Smooth muscle cell (in vitro differentiated cells): ENCODE measurements at regions not wholly inside any gene's neighbourhood (a gene's known extent, or its start where the extent isn't known, plus 50 kb on each side); places are given as distances from the start of the nearest gene placed in this dataset.

ENCODE experiments used
- DNase-seq: peaks from one replicate; lab custom pipeline; 2025; ENCODE audit not compliant: unreplicated experiment; lab: John Stamatoyannopoulos, UW
- H2AFZ ChIP-seq: fragments of 200-600 bp; sonication (generic); 2 replicates; pipeline ENCODE4 v1.6.0; 2016; ENCODE audit warnings: antibody characterized with exemption, low read depth, mild to moderate bottlenecking
- H3F3A ChIP-seq: fragments of 200-600 bp; sonication (generic); 2 replicates; pipeline ENCODE4 v1.6.0; 2017; ENCODE audit warnings: antibody characterized with exemption, low read depth
- H3K27ac ChIP-seq: fragments of 200-600 bp; sonication (generic); 2 replicates; pipeline ENCODE4 v1.5.1; 2016; ENCODE audit warnings: low read depth, mild to moderate bottlenecking
- H3K27me3 ChIP-seq: fragments of 200-600 bp; sonication (generic); 2 replicates; pipeline ENCODE4 v1.6.1; 2016; ENCODE audit warnings: low read depth, mild to moderate bottlenecking
- H3K36me3 ChIP-seq: fragments of 200-600 bp; sonication (generic); 2 replicates; pipeline ENCODE4 v1.5.1; 2016; ENCODE audit warnings: low read depth
- H3K4me1 ChIP-seq: fragments of 200-600 bp; sonication (generic); 2 replicates; pipeline ENCODE4 v1.5.1; 2016; ENCODE audit warnings: low read depth
- H3K4me2 ChIP-seq: fragments of 200-600 bp; sonication (generic); 2 replicates; pipeline ENCODE4 v1.6.0; 2016; ENCODE audit warnings: mild to moderate bottlenecking
- H3K4me3 ChIP-seq: fragments of 200-600 bp; sonication (generic); 2 replicates; pipeline ENCODE4 v1.5.1; 2016; ENCODE audit warnings: mild to moderate bottlenecking
- H3K79me2 ChIP-seq: fragments of 200-600 bp; sonication (generic); 2 replicates; pipeline ENCODE4 v1.6.0; 2016; ENCODE audit warnings: low read depth, mild to moderate bottlenecking
- H3K9ac ChIP-seq: fragments of 200-600 bp; sonication (generic); 2 replicates; pipeline ENCODE4 v1.6.0; 2016; ENCODE audit warnings: low read depth
- H3K9me3 ChIP-seq: fragments of 200-600 bp; sonication (generic); replicated peaks from 2 replicates; pipeline ENCODE4 v1.5.1; 2016; ENCODE audit warnings: low read depth
- H4K20me1 ChIP-seq: fragments of 200-600 bp; sonication (generic); 2 replicates; pipeline ENCODE4 v1.6.0; 2016; ENCODE audit warnings: low read depth
- CTCF ChIP-seq: fragments of 200-600 bp; sonication (generic); IDR thresholded peaks from 2 replicates; pipeline ENCODE4 v1.5.1; 2017; ENCODE audit warnings: borderline replicate concordance, mild to moderate bottlenecking, antibody characterized with exemption; ENCODE audit not compliant: insufficient read depth, poor library complexity, severe bottlenecking
- WGBS: methylation state at CpG from one replicate; pipeline ENCODE4 v1.1.7; 2016; ENCODE audit warnings: low lambda C conversion rate; 5-methylcytosine and 5-hydroxymethylcytosine counted together

GRCh38 chr16:52386694-52387093 is 160.2 kb downstream of the TOX3 start:
- H3K9ac ChIP-seq, result no peak overlapping the region
- H3K36me3 ChIP-seq, result no peaks in the 10 kb centered on the region
- H3K27ac ChIP-seq, result no peak overlapping the region
- no peak for TF ChIP-seq CTCF
- no peaks in the 10 kb centered on the region for H3K9me3 ChIP-seq
- H4K20me1 ChIP-seq, result no peaks in the 10 kb centered on the region
- no peak overlapping the region for H3K4me2 ChIP-seq
- H2AFZ ChIP-seq, result no peak overlapping the region
- H3K4me1 ChIP-seq, result peaks cover 6% of the 10 kb centered on the region
- H3K4me3 ChIP-seq, result no peak overlapping the region
- no peaks in the 10 kb centered on the region for H3F3A ChIP-seq
- no peak for DNase-seq
- 88% methylated on average over 3 of the region's 3 CpGs for WGBS
- no peaks in the 10 kb centered on the region for H3K27me3 ChIP-seq
- H3K79me2 ChIP-seq, result no peaks in the 10 kb centered on the region

- 91% methylated on average over 2 of the region's 2 CpGs for WGBS
- Histone ChIP-seq H3K36me3 (no peaks in the 10 kb centered on the region), H3K4me1 (peaks cover 6% of the 10 kb centered on the region), H3F3A (no peaks in the 10 kb centered on the region), H4K20me1 (no peaks in the 10 kb centered on the region), H3K27me3 (no peaks in the 10 kb centered on the region), H3K9ac (no peak overlapping the region), H3K9me3 (no peaks in the 10 kb centered on the region), H3K79me2 (no peaks in the 10 kb centered on the region), H3K4me3 (no peak overlapping the region), H3K27ac (no peak overlapping the region), H3K4me2 (no peak overlapping the region), H2AFZ (no peak overlapping the region)
- DNase-seq, result no peak
- no peak for TF ChIP-seq CTCF
Measured at GRCh38 chr16:52384378-52384777, 162.6 kb downstream of the TOX3 start.

GRCh38 chr16:52383640-52384292 is 163.2 kb downstream of the TOX3 start:
- Histone ChIP-seq H3K4me3 (no peak overlapping the region), H3K4me2 (no peak overlapping the region), H2AFZ (no peak overlapping the region), H3K4me1 (peaks cover 6% of the 10 kb centered on the region), H3K9me3 (no peaks in the 10 kb centered on the region), H3K36me3 (no peaks in the 10 kb centered on the region), H3K27ac (no peak overlapping the region), H3K27me3 (no peaks in the 10 kb centered on the region), H3F3A (no peaks in the 10 kb centered on the region), H3K79me2 (no peaks in the 10 kb centered on the region), H3K9ac (no peak overlapping the region), H4K20me1 (no peaks in the 10 kb centered on the region)
- no peak for DNase-seq
- 74% methylated on average over 3 of the region's 3 CpGs for WGBS
- no peak for TF ChIP-seq CTCF

GRCh38 chr16:52383119-52383518 is 163.8 kb downstream of the TOX3 start:
- Histone ChIP-seq H3F3A (no peaks in the 10 kb centered on the region), H3K36me3 (no peaks in the 10 kb centered on the region), H4K20me1 (no peaks in the 10 kb centered on the region), H3K9ac (no peak overlapping the region), H3K4me2 (no peak overlapping the region), H3K79me2 (no peaks in the 10 kb centered on the region), H3K4me1 (peaks cover 6% of the 10 kb centered on the region), H3K9me3 (no peaks in the 10 kb centered on the region), H2AFZ (no peak overlapping the region), H3K27ac (no peak overlapping the region), H3K4me3 (no peak overlapping the region), H3K27me3 (no peaks in the 10 kb centered on the region)
- TF ChIP-seq CTCF, result no peak
- 63% methylated on average over 3 of the region's 3 CpGs for WGBS
- DNase-seq, result no peak
